ENCODE measurements at regions not wholly inside any gene's neighbourhood (a gene's known extent, or its start where the extent isn't known, plus 50 kb on each side); places are given as distances from the start of the nearest gene placed in this dataset.

DNA sequence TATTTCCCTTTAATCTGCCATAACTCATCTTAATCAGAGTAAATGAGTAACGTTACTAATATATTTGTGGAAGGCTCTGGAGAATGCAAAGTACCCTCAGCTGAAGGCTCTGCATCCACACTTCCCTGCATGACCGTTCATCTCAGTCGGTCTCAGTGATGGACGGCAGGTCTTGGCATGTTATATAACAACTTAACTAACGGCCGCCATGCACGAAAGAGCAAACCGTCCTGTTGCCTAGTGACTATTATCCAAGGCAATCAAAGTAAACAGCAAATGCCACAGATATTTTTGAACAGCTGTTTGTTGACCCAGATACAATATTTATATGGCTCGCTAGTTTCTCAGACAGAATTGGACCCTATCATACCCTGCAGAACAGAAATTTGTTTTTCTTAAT, 194.9 kb upstream of the SMLR1 start:
- FAIRE-seq: no peak

More for the DNA sequence above, 194.9 kb upstream of the SMLR1 start:
- ChIA-PET POLR2A (no interaction called here), CTCF (ENCODE audit: low intra/inter-chr PET ratio) (no interaction called here)
- no peak for ATAC-seq
- intact Hi-C loops (cut with micrococcal nuclease) (no loop called here), in situ Hi-C loops (cut with MboI) (no loop called here)
- 2% methylated on average over 9 of the region's 9 CpGs for WGBS (ENCODE audit: insufficient coverage, low coverage, missing lambda C conversion rate)
- no peak overlapping the region for H3K4me2 ChIP-seq (ENCODE audit: insufficient read depth, low read length)
- BruUV-seq (replicated peaks): no TSS peak
- no peak overlapping the region for H3K27ac ChIP-seq (ENCODE audit: extremely low read depth, low read depth, low read length)
- H3K27me3 ChIP-seq (ENCODE audit: control insufficient read depth in 2 of 2, insufficient read depth in 2 of 2, low read length in 2 of 2): no peaks in the 10 kb centered on the region
- H3K36me3 ChIP-seq (ENCODE audit: control insufficient read depth, insufficient read depth, low read length): no peaks in the 10 kb centered on the region
- no peaks in the 10 kb centered on the region for H3K9me3 ChIP-seq (replicated peaks; ENCODE audit: control insufficient read depth, insufficient read depth, low read depth, low read length)
- H3K9ac ChIP-seq (ENCODE audit: insufficient read depth in 1 of 2, low read depth in 2 of 2, low read length in 2 of 2): no peak overlapping the region
- H4K20me1 ChIP-seq (replicated peaks; ENCODE audit: control insufficient read depth, insufficient read depth, low read length): no peaks in the 10 kb centered on the region
- H3K4me3 ChIP-seq: no peak overlapping the region
- no peaks in the 10 kb centered on the region for H3K4me1 ChIP-seq (replicated peaks in 1 of 2; ENCODE audit: control insufficient read depth in 2 of 2, insufficient read depth in 2 of 2, low read length in 2 of 2)
- DNase-seq (ENCODE audit: extremely low read depth in 1 of 4, low spot score in 3 of 4): no peak
- no peaks in the 10 kb centered on the region for H3K79me2 ChIP-seq (ENCODE audit: control insufficient read depth, insufficient read depth, low read length)
- no peak for TF ChIP-seq ZNF583 (CRISPR knock-in tag; IDR thresholded peaks at IDR 0.05)
- no peak for TF ChIP-seq IRF2 (CRISPR knock-in tag; IDR thresholded peaks at IDR 0.05)
- TF ChIP-seq RBM15 (IDR thresholded peaks at IDR 0.05; ENCODE audit: insufficient read depth, low read length): no peak
- no peak for TF ChIP-seq SUPT5H (IDR thresholded peaks at IDR 0.05)
- no peak for TF ChIP-seq ZNF316 (IDR thresholded peaks at IDR 0.05)
- TF ChIP-seq, protein P1, sequence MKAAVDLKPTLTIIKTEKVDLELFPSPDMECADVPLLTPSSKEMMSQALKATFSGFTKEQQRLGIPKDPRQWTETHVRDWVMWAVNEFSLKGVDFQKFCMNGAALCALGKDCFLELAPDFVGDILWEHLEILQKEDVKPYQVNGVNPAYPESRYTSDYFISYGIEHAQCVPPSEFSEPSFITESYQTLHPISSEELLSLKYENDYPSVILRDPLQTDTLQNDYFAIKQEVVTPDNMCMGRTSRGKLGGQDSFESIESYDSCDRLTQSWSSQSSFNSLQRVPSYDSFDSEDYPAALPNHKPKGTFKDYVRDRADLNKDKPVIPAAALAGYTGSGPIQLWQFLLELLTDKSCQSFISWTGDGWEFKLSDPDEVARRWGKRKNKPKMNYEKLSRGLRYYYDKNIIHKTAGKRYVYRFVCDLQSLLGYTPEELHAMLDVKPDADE (conservative IDR thresholded peaks at IDR 0.05; ENCODE audit: control insufficient read depth, low read depth, low read length): no peak
- TF ChIP-seq SAFB2 (IDR thresholded peaks at IDR 0.05; ENCODE audit: borderline replicate concordance, low read depth, low read length, severe bottlenecking): no peak
- TF ChIP-seq, protein P2, sequence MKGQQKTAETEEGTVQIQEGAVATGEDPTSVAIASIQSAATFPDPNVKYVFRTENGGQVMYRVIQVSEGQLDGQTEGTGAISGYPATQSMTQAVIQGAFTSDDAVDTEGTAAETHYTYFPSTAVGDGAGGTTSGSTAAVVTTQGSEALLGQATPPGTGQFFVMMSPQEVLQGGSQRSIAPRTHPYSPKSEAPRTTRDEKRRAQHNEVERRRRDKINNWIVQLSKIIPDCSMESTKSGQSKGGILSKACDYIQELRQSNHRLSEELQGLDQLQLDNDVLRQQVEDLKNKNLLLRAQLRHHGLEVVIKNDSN (CRISPR knock-in tag; IDR thresholded peaks at IDR 0.05): no peak
- TF ChIP-seq EHMT2 (IDR thresholded peaks at IDR 0.05): no peak
- TF ChIP-seq ZNF764 (CRISPR knock-in tag; IDR thresholded peaks at IDR 0.05; ENCODE audit: low read depth): no peak
- no peak for TF ChIP-seq DACH1 (IDR thresholded peaks at IDR 0.05; ENCODE audit: partially characterized antibody)
- TF ChIP-seq, protein P3, sequence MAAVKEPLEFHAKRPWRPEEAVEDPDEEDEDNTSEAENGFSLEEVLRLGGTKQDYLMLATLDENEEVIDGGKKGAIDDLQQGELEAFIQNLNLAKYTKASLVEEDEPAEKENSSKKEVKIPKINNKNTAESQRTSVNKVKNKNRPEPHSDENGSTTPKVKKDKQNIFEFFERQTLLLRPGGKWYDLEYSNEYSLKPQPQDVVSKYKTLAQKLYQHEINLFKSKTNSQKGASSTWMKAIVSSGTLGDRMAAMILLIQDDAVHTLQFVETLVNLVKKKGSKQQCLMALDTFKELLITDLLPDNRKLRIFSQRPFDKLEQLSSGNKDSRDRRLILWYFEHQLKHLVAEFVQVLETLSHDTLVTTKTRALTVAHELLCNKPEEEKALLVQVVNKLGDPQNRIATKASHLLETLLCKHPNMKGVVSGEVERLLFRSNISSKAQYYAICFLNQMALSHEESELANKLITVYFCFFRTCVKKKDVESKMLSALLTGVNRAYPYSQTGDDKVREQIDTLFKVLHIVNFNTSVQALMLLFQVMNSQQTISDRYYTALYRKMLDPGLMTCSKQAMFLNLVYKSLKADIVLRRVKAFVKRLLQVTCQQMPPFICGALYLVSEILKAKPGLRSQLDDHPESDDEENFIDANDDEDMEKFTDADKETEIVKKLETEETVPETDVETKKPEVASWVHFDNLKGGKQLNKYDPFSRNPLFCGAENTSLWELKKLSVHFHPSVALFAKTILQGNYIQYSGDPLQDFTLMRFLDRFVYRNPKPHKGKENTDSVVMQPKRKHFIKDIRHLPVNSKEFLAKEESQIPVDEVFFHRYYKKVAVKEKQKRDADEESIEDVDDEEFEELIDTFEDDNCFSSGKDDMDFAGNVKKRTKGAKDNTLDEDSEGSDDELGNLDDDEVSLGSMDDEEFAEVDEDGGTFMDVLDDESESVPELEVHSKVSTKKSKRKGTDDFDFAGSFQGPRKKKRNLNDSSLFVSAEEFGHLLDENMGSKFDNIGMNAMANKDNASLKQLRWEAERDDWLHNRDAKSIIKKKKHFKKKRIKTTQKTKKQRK (IDR thresholded peaks at IDR 0.05; ENCODE audit: borderline replicate concordance, low read depth, low read length): no peak
- TF ChIP-seq MEIS2 (IDR thresholded peaks at IDR 0.05; ENCODE audit: partially characterized antibody): no peak
- TF ChIP-seq LCOR (CRISPR knock-in tag; IDR thresholded peaks at IDR 0.05): no peak
- TF ChIP-seq RCOR1 (IDR thresholded peaks at IDR 0.05; ENCODE audit: borderline replicate concordance in 1 of 2, low read depth in 2 of 2, low read length in 2 of 2): no peak
- TF ChIP-seq, protein P4, sequence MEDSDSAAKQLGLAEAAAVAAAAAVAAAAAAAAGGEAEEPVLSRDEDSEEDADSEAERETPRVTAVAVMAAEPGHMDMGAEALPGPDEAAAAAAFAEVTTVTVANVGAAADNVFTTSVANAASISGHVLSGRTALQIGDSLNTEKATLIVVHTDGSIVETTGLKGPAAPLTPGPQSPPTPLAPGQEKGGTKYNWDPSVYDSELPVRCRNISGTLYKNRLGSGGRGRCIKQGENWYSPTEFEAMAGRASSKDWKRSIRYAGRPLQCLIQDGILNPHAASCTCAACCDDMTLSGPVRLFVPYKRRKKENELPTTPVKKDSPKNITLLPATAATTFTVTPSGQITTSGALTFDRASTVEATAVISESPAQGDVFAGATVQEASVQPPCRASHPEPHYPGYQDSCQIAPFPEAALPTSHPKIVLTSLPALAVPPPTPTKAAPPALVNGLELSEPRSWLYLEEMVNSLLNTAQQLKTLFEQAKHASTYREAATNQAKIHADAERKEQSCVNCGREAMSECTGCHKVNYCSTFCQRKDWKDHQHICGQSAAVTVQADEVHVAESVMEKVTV (CRISPR knock-in tag; IDR thresholded peaks at IDR 0.05): no peak
- no peaks in the 10 kb centered on the region for H3K9me1 ChIP-seq (ENCODE audit: control insufficient read depth, insufficient read depth, low read length)
- no peak overlapping the region for H2AFZ ChIP-seq (ENCODE audit: low read depth, low read length)
